ENCODE measurements at regions not wholly inside any gene's neighbourhood (a gene's known extent, or its start where the extent isn't known, plus 50 kb on each side); places are given as distances from the start of the nearest gene placed in this dataset.

- no peak for TF ChIP-seq CTCF (conservative IDR thresholded peaks at IDR 0.05; ENCODE audit: low read length)
- DNase-seq (ENCODE audit: low read depth) = no peak
- no peak overlapping the region for H3K4me3 ChIP-seq (ENCODE audit: low read length)
Measured at GRCh38 chr3:110583373-110583935, 488.2 kb upstream of the NECTIN3 start.

GRCh38 chr3:110588906-110589305 is 482.7 kb upstream of the NECTIN3 start:
- peak; percentile 24 for DNase-seq (ENCODE audit: low read depth)
- TF ChIP-seq CTCF (conservative IDR thresholded peaks at IDR 0.05; ENCODE audit: low read length) = no peak

GRCh38 chr3:110589341-110589740 is 482.3 kb upstream of the NECTIN3 start:
- no peak for TF ChIP-seq CTCF (conservative IDR thresholded peaks at IDR 0.05; ENCODE audit: low read length)
- H3K4me3 ChIP-seq (ENCODE audit: low read length) = no peak overlapping the region
- peak; percentile 61 for DNase-seq (ENCODE audit: low read depth)

More at GRCh38 chr3:110588906-110589305, 482.7 kb upstream of the NECTIN3 start:
- H3K4me3 ChIP-seq (ENCODE audit: low read length) = no peak overlapping the region

GRCh38 chr3:110593749-110594148 is 477.9 kb upstream of the NECTIN3 start:
- DNase-seq (ENCODE audit: low read depth) = no peak
- no peak for TF ChIP-seq CTCF (conservative IDR thresholded peaks at IDR 0.05; ENCODE audit: low read length)
- no peak overlapping the region for H3K4me3 ChIP-seq (ENCODE audit: low read length)

GRCh38 chr3:110598847-110599490 is 472.6 kb upstream of the NECTIN3 start:
- H3K4me3 ChIP-seq (ENCODE audit: low read length) = no peak overlapping the region
- peak; percentile 88 for DNase-seq (ENCODE audit: low read depth)
- no peak for TF ChIP-seq CTCF (conservative IDR thresholded peaks at IDR 0.05; ENCODE audit: low read length)

- no peak for TF ChIP-seq CTCF (conservative IDR thresholded peaks at IDR 0.05; ENCODE audit: low read length)
- H3K4me3 ChIP-seq (ENCODE audit: low read length) = no peak overlapping the region
- DNase-seq (ENCODE audit: low read depth) = peak; percentile 52
Measured at GRCh38 chr3:110608566-110608965, 463.1 kb upstream of the NECTIN3 start.

GRCh38 chr3:110612045-110612444 is 459.6 kb upstream of the NECTIN3 start:
- no peak for DNase-seq (ENCODE audit: low read depth)
- no peak for TF ChIP-seq CTCF (conservative IDR thresholded peaks at IDR 0.05; ENCODE audit: low read length)
- no peak overlapping the region for H3K4me3 ChIP-seq (ENCODE audit: low read length)
